HG02852 (cell line): ENCODE measurements at regions not wholly inside any gene's neighbourhood (a gene's known extent, or its start where the extent isn't known, plus 50 kb on each side); places are given as distances from the start of the nearest gene placed in this dataset.

Experiments
- ATAC-seq: cut with Tn5 transposase; IDR thresholded peaks from one replicate; pipeline ENCODE4 v1.9.1; 2021; ENCODE audit warnings: mild to moderate bottlenecking, moderate library complexity; ENCODE audit not compliant: unreplicated experiment

GRCh38 chr6:5946701-5947100, 60.0 kb downstream of the NRN1 start:
- no peak for ATAC-seq

GRCh38 chr6:5946181-5946580, 60.5 kb downstream of the NRN1 start:
- no peak for ATAC-seq

GRCh38 chr6:5943591-5943990, 63.1 kb downstream of the NRN1 start:
- no peak for ATAC-seq

- no peak for ATAC-seq
These were observed 64.1 kb downstream of the NRN1 start for GRCh38 chr6:5942591-5942990.

- no peak for ATAC-seq
These were observed 65.5 kb downstream of the NRN1 start for GRCh38 chr6:5941188-5941587.

- ATAC-seq = no peak
These were observed 67.8 kb downstream of the NRN1 start for GRCh38 chr6:5938934-5939333.

GRCh38 chr6:5937936-5938706, 68.6 kb downstream of the NRN1 start:
- ATAC-seq = no peak

- no peak for ATAC-seq
These were observed 69.4 kb downstream of the NRN1 start for GRCh38 chr6:5937169-5937909.

- ATAC-seq = no peak
These were observed 70.1 kb downstream of the NRN1 start for GRCh38 chr6:5936631-5937030.

- no peak for ATAC-seq
These were observed 70.6 kb downstream of the NRN1 start for GRCh38 chr6:5936140-5936539.

- no peak for ATAC-seq
These were observed 75.8 kb downstream of the NRN1 start for GRCh38 chr6:5930968-5931367.

- ATAC-seq = no peak
These were observed 76.5 kb downstream of the NRN1 start for GRCh38 chr6:5930143-5930770.

GRCh38 chr6:5923840-5924239, 82.9 kb downstream of the NRN1 start:
- no peak for ATAC-seq

GRCh38 chr6:5922230-5922629, 84.5 kb downstream of the NRN1 start:
- no peak for ATAC-seq

- no peak for ATAC-seq
These were observed 97.0 kb downstream of the NRN1 start for GRCh38 chr6:5909721-5910120.

- no peak for ATAC-seq
These were observed 99.9 kb downstream of the NRN1 start for GRCh38 chr6:5906842-5907241.

- no peak for ATAC-seq
These were observed 100.4 kb downstream of the NRN1 start for GRCh38 chr6:5906340-5906670.

GRCh38 chr6:5905431-5906339, 101.0 kb downstream of the NRN1 start:
- ATAC-seq = no peak

- no peak for ATAC-seq
These were observed 102.2 kb downstream of the NRN1 start for GRCh38 chr6:5904532-5904931.

GRCh38 chr6:5899216-5900045, 107.3 kb downstream of the NRN1 start:
- no peak for ATAC-seq
